LNCaP clone FGC (cell line): ENCODE measurements at regions not wholly inside any gene's neighbourhood (a gene's known extent, or its start where the extent isn't known, plus 50 kb on each side); places are given as distances from the start of the nearest gene placed in this dataset.

ENCODE experiments used
- DNase-seq: peaks from one replicate; pipeline ENCODE4 v3.0.0-alpha.2; 2011; ENCODE audit warnings: low read depth
- H3K4me3 ChIP-seq: 2 replicates; pipeline ENCODE4 v1.5.1; 2011; ENCODE audit warnings: mild to moderate bottlenecking, low read depth, low read length, control low read depth
- CTCF ChIP-seq: IDR thresholded peaks from 2 replicates; pipeline ENCODE4 v1.5.1; 2012; ENCODE audit warnings: mild to moderate bottlenecking; ENCODE audit not compliant: control insufficient read depth, insufficient read depth; ENCODE audit errors: extremely low read depth

GRCh38 chr9:26034786-26035185 lies 356.5 kb upstream of the TUSC1 start:
- TF ChIP-seq CTCF = no peak
- DNase-seq = no peak
- H3K4me3 ChIP-seq = no peak overlapping the region

DNA sequence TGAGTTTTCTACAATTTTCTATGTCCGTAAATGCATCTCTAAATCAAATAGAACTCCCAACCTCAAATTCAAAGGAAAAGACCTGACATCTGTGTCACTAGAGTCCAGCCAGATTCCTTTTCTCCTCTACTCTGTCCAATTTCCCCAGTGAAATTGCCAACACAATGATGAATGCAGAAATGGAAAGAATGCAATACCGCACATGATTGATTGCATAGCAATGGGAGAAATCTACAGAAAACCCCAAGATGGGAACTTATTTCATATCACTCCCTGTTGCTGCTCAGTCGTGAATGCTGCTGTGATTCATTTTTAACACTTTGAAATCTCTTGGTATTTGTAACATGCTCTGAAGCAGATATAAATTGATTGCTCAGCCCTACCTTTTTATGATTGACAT lies 355.1 kb upstream of the TUSC1 start:
- H3K4me3 ChIP-seq = no peak overlapping the region
- no peak for DNase-seq
- TF ChIP-seq CTCF = no peak

DNA sequence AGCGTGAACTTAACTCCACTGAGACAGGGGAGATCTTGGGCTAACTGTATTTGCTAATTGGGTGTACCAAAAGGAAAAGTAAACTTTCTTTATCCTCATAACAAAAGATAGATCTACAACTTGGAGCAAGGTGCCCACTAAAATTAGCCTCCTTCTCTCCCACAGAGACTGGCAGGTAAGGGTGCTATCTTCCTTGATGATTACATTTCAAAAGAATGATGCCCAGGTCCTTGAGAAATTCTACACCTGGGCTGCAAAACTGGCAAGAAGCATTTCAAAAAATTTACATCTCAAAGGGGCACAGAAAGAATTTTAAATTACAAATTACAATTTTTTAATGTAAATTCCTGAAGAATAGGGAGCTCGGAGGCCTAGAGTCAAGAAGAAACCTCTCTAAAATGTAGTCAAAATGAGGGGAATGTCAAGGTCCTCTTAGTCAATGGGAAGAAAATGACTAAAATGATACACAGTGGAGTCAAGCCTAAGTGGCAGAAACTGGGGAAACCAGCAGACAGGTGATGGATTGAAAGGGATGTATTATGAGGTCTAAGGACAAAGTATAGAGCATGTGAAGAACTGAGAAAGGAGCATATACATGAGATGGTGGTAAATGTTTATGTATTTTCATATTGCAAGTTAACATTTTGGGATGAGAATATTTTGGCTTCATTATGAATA lies 348.3 kb upstream of the TUSC1 start:
- TF ChIP-seq CTCF = no peak
- no peak for DNase-seq
- no peak overlapping the region for H3K4me3 ChIP-seq

- no peak for DNase-seq
- no peak for TF ChIP-seq CTCF
- no peak overlapping the region for H3K4me3 ChIP-seq
Measured at GRCh38 chr9:26013199-26013598, 335.0 kb upstream of the TUSC1 start.

DNA sequence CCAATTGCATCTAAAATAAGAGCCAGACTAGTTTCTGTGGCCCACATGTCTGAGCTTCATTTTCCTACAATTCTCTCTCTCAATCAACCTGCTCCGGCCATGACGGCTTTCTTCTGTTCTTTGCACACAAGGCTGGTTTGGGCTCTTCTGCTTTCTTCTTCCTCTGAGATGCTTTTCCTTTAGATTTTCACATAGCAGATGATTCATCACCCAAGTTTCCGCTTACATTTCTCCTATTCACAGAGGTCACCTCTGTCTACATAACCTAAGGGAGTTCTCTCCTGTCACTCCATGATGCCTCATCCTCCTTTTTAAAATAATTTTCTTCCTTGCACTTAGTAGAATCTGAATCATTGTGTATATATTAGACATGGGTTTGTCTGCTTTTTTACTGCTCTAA lies 334.6 kb upstream of the TUSC1 start:
- H3K4me3 ChIP-seq = no peak overlapping the region
- TF ChIP-seq CTCF = no peak
- DNase-seq = no peak

DNA sequence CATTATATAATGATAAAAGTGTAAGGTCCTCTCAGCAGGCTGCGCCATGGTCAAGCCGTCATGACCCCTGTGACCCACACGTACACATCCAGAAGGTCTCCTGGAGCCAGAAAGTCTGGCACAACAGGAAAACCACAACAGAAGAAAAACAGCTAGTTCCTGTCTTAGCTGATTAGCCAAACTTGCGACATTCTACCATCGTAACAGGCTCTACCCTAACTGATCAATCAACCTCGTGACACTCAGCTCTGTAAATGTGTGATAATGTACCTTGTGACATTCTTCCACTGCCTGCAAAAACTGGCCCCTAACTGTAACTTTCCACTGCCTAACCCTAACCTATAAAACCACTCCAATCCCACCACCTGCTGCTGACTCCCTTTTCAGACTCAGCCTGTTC lies 316.4 kb upstream of the TUSC1 start:
- no peak overlapping the region for H3K4me3 ChIP-seq
- TF ChIP-seq CTCF = no peak

GRCh38 chr9:25990376-25990775 lies 312.1 kb upstream of the TUSC1 start:
- no peak for DNase-seq
- TF ChIP-seq CTCF = no peak
- H3K4me3 ChIP-seq = no peak overlapping the region

More for the DNA sequence above, 316.4 kb upstream of the TUSC1 start:
- DNase-seq = no peak
